Liver (tissue), 3 donors: ENCODE measurements at regions not wholly inside any gene's neighbourhood (a gene's known extent, or its start where the extent isn't known, plus 50 kb on each side); places are given as distances from the start of the nearest gene placed in this dataset.

ENCODE experiments used
- ATF3 ChIP-seq: IDR thresholded peaks from 2 replicates; pipeline ENCODE4 v1.6.1; 2016; ENCODE audit warnings: antibody characterized with exemption
- GABPA ChIP-seq, 2 donors: IDR thresholded peaks in 1 of 2; conservative IDR thresholded peaks in 1 of 2; 2 replicates each; pipeline ENCODE4 v1.6.1; 2016; ENCODE audit warnings: antibody characterized with exemption in 2 of 2, mild to moderate bottlenecking in 1 of 2, moderate library complexity in 1 of 2
- TAF1 ChIP-seq: conservative IDR thresholded peaks from 2 replicates; pipeline ENCODE4 v1.6.1; 2016; ENCODE audit warnings: antibody characterized with exemption, mild to moderate bottlenecking
- TF ChIP-seq, protein P1 (sequence below): fragments of 150-350 bp; IDR thresholded peaks from 2 replicates; pipeline ENCODE4 v1.5.1; 2017; ENCODE audit warnings: improper control_type of control experiment, low read depth, low read length; ENCODE audit not compliant: missing input control
- donor health status: healthy.
- donor health status: healthy.

GRCh38 chr3:101070799-101071121 lies 77.5 kb upstream of the ABI3BP start:
- TF ChIP-seq, protein P1, sequence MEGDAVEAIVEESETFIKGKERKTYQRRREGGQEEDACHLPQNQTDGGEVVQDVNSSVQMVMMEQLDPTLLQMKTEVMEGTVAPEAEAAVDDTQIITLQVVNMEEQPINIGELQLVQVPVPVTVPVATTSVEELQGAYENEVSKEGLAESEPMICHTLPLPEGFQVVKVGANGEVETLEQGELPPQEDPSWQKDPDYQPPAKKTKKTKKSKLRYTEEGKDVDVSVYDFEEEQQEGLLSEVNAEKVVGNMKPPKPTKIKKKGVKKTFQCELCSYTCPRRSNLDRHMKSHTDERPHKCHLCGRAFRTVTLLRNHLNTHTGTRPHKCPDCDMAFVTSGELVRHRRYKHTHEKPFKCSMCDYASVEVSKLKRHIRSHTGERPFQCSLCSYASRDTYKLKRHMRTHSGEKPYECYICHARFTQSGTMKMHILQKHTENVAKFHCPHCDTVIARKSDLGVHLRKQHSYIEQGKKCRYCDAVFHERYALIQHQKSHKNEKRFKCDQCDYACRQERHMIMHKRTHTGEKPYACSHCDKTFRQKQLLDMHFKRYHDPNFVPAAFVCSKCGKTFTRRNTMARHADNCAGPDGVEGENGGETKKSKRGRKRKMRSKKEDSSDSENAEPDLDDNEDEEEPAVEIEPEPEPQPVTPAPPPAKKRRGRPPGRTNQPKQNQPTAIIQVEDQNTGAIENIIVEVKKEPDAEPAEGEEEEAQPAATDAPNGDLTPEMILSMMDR: no peak
- TF ChIP-seq TAF1: no peak
- no peak for TF ChIP-seq GABPA (IDR thresholded peaks at IDR 0.05 in 1 of 2, conservative IDR thresholded peaks at IDR 0.05 in 1 of 2)
- no peak for TF ChIP-seq ATF3
